Caki2 (cell line): ENCODE measurements at regions not wholly inside any gene's neighbourhood (a gene's known extent, or its start where the extent isn't known, plus 50 kb on each side); places are given as distances from the start of the nearest gene placed in this dataset.

Source experiments
- DNase-seq: peaks from one replicate; pipeline ENCODE4 v3.0.0-alpha.2; 2015; ENCODE audit warnings: low read depth
- in situ Hi-C: cut with HindIII; loops from 2 replicates; pipeline ENCODE4 v1.10.0; 2016; ENCODE audit warnings: low sequenced_read_pairs, low pct_unique_long_range_greater_than_20kb, mixed read lengths

GRCh38 chr5:120382833-120383232 lies 81.3 kb upstream of the PRR16 start:
- in situ Hi-C loops: no loop called here

GRCh38 chr5:120386981-120387380 lies 77.1 kb upstream of the PRR16 start:
- DNase-seq: no peak
- in situ Hi-C loops: no loop called here

More at GRCh38 chr5:120382833-120383232, 81.3 kb upstream of the PRR16 start:
- DNase-seq: no peak

GRCh38 chr5:120388016-120388781 lies 75.9 kb upstream of the PRR16 start:
- DNase-seq: no peak
- in situ Hi-C loops: no loop called here

GRCh38 chr5:120394259-120394658 lies 69.8 kb upstream of the PRR16 start:
- in situ Hi-C loops: no loop called here

GRCh38 chr5:120396186-120396585 lies 67.9 kb upstream of the PRR16 start:
- in situ Hi-C loops: no loop called here
- no peak for DNase-seq

More at GRCh38 chr5:120394259-120394658, 69.8 kb upstream of the PRR16 start:
- DNase-seq: no peak

- in situ Hi-C loops: no loop called here
- no peak for DNase-seq
Observed at GRCh38 chr5:120400356-120400755, 63.7 kb upstream of the PRR16 start.

GRCh38 chr5:120402606-120403005 lies 61.5 kb upstream of the PRR16 start:
- in situ Hi-C loops: no loop called here
- DNase-seq: no peak

- in situ Hi-C loops: no loop called here
Observed at GRCh38 chr5:120405286-120405864, 58.7 kb upstream of the PRR16 start.

GRCh38 chr5:120405923-120406322 lies 58.2 kb upstream of the PRR16 start:
- DNase-seq: peak; percentile 37
- in situ Hi-C loops: no loop called here

More at GRCh38 chr5:120405286-120405864, 58.7 kb upstream of the PRR16 start:
- DNase-seq: peak; percentile 25

GRCh38 chr5:120413686-120414085 lies 50.4 kb upstream of the PRR16 start:
- peak; percentile 39 for DNase-seq
- in situ Hi-C loops: no loop called here
